ENCODE measurements at regions not wholly inside any gene's neighbourhood (a gene's known extent, or its start where the extent isn't known, plus 50 kb on each side); places are given as distances from the start of the nearest gene placed in this dataset.
"Not testable (repeated sequence)": the region's sequence is repeated elsewhere in the genome, so short reads cannot be mapped to it uniquely, and the experiment has no call there.

DNA sequence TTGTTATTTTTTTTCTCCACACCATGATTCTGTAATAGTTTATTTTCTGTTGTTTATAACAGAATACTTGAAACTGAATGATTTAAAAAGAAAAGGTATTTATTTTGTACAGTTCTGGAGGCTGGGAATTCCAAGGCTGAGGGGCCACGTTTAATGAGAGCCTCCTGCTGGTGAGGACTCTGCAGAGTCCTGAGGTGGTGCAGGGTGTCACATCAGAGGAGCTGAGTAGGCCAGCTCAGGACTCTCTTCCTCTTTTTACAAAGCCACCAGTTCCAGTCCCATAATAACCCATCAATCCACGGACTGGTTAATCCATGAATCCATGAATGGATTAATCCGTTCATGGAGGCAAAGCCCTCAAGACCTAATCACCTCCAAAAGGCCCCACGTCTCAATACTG is 71.6 kb downstream of the TFAP2A start:
- DNase-seq, result no peak

GRCh38 chr6:10341605-10342004 is 73.3 kb downstream of the TFAP2A start:
- DNase-seq, result no peak

GRCh38 chr6:10338151-10338550 is 76.7 kb downstream of the TFAP2A start:
- DNase-seq, result no peak

GRCh38 chr6:10337376-10337775 is 77.5 kb downstream of the TFAP2A start:
- DNase-seq, result not testable (repeated sequence)

GRCh38 chr6:10332111-10332510 is 82.8 kb downstream of the TFAP2A start:
- DNase-seq, result no peak

GRCh38 chr6:10331334-10331968 is 83.4 kb downstream of the TFAP2A start:
- DNase-seq, result no peak

DNA sequence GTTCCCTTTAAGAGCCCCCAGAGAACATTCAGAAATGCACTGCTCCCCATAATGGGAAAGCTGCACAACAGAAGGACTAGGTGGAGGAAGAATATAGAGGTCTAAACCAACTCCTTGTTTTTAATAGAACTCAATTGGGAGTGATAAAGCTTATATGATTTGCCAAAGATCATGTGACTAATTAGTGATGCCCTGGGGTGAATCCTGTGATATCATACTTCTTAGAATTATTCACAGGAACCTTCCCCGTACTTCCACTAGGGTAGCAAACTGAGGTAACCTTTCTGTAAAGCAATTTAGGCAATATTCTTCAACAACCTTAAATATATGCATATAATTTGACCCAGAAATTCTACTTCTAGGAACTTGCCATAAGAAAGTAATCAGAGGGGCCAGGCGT is 84.4 kb downstream of the TFAP2A start:
- no peak for DNase-seq

DNA sequence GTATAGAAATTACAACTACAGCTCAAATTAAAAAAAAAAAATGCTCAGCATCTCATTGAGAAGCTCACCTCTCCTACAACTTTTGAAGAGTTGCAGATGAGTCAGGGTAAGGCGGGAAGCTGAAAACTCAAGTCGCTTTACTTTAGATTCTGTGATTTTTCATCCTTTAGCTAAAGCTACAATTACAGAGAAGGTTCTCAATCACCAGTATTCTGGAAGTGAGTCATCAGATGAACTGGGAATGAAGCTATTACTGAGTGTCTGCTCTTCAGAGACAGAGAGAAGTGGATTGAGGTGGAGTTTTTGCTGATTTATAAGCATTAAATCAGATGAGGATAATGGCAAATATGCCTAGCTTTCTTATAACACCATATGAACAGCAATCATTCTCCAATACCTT is 91.9 kb downstream of the TFAP2A start:
- peak; percentile 47 for DNase-seq

DNA sequence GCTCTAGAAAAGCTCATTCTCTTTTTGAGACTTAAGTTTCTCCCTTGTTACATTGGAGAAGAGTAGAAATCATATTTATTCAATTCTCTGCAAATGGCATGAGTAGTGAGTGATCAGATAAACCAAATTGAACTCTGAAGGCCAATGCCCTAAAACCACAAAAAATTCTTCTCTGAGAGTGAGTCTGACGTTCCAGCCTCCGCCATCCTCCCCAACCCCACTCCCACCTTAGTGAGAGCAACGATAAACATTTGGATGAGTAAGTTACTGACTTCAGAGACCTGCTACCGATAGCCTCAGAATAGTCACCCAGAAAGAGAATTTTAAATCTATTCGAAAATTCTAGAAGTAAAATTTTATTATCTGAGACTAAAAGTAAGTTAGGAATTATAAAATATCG is 94.6 kb downstream of the TFAP2A start:
- peak; percentile 64 for DNase-seq

DNA sequence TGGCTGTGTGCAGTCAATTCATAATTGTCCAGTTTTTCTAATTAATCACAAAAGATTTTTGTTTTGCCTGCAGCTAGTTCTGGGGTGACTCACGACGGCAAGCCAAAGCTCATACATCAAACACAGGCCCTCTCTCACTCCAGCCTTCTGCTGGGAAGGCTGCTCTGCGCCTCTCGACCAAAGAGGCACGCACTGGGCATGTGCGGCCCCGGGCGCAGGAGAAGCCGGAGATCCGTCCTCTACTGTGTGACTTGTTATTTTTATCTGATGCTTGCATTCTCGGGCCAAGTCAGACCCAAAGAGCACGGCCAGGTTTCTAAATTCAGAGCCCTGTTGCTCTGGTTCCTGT is 98.5 kb downstream of the TFAP2A start:
- DNase-seq, result peak; percentile 97

GRCh38 chr6:10315658-10316372 is 99.1 kb downstream of the TFAP2A start:
- no peak for DNase-seq

DNA sequence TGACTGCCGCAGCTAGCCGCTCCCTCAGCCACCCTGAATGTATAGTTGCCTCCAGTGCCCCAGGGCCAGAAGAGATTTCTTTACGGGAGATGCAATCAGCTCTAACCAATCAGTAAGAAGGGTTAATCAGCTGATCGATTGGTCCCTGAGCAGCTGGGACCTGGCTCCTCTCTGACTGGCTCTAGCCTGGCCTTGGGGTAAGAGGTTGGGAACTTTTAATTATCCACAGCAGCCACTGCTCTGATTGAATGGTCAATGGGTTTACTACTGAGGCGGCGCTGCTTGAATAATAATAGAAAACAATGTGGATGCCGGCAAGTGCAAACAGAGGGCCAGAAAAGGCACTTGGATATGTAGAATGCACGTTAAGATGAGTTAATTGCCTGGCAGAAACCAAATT is 99.8 kb downstream of the TFAP2A start:
- no peak for DNase-seq

- no peak for DNase-seq
Measured at GRCh38 chr6:10314163-10314955, 100.5 kb downstream of the TFAP2A start.

DNA sequence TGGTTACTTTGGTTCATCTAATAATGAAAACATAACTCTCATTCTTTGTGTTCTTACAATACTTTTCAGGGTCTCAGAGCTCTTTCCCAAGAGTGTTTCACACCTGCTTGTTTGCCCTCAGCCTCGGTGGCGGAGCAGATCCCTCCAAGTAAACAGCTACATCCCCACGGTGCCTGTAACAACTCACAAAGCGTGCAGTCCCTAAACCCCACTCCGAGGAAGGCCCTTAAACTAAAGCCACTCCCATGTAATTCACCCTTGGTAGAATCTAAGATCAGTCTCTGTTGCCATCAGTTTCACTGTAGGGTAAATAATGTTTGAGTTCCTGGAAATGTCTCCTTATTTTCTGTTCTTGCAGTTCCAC is 101.1 kb downstream of the TFAP2A start:
- DNase-seq, result no peak

GRCh38 chr6:10312445-10312844 is 102.4 kb downstream of the TFAP2A start:
- DNase-seq, result no peak

GRCh38 chr6:10311546-10312405 is 103.1 kb downstream of the TFAP2A start:
- not testable (repeated sequence) for DNase-seq

- DNase-seq, result no peak
Measured at GRCh38 chr6:10310826-10311225, 104.0 kb downstream of the TFAP2A start.

DNA sequence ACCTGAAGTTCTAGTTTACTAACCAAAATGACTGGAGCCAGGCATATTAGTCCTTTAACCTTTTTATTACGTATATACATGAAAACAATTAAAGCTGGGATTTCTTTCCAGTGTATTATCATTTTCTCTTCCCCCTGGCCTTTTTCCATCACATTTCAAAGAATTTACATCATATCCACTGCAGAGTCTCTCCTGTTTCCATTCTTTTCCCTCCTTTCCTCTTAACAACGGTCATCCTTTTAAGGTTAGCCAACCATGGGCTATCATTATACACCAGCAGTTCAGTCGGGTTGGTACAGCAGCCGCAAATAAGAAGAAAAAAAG is 104.6 kb downstream of the TFAP2A start:
- no peak for DNase-seq

- no peak for DNase-seq
Measured at GRCh38 chr6:10309457-10310329, 105.2 kb downstream of the TFAP2A start.

DNA sequence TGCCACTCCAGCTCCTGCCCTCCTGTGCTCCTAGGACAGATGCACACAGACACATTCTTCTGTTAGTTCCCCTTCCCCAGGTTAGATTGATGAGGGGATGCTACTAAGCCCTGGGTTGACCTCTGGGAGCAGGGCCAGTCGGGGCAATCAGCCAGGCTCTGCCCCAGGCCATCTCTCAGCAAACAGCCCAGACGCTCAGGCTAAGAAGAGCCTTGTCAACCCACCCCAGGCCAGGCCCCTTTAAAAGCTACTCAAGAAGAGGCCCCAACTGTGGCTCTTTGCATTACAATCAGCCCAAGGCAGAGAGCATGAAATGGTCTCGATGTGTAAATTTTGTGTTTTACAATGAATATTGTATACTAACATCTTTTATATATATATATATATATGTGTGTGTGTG is 107.4 kb downstream of the TFAP2A start:
- DNase-seq, result no peak

DNA sequence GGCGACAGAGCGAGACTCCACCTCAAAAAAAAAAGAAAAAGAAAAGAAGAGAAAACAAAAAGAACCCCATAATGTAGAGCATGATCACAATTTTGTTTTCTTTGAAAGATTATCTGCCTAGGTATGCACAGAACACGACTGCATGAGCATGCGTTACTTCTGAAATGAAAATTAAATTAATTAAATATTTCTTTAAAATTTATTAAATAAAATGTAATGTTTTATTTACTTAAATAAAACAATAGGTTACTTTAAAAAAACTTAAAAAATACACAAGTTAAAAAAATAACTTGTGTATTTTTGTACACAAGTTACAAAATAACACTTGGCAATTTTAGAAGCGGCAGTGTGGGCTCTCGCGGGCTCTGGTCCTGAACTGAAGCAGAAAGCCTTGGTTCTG is 107.8 kb downstream of the TFAP2A start:
- DNase-seq, result no peak

DNA sequence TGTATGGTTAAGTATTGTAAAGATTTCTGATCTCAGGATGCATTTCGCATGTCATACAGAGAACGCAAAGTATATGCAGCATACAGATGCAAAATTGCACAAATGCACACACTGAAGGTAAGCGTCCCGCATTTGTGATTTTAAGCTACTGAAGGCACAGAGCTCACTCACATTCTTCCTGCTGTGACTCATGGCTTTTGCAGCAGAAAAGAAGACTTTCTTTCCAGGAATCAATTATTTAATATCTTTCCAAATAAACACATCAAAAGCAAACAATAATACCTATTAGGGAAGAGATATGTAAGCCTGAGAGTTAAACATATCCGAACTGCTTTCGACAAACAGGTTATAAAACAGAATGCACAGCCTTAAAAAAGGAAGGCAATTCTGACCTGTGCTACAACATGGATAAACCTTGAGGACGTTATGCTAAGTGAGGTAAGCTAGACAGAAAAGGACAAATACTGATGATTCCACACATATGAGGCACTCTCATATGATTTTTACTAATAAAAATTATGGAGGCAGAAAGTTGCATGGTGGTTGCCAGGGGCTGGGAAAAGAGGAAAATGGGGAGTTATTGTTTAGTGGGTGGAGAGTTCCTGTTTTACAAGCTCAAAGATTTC is 109.0 kb downstream of the TFAP2A start:
- DNase-seq, result peak; percentile 14
